Left colon (tissue), 2 donors: ENCODE measurements at regions not wholly inside any gene's neighbourhood (a gene's known extent, or its start where the extent isn't known, plus 50 kb on each side); places are given as distances from the start of the nearest gene placed in this dataset.
"Not testable (repeated sequence)": the region's sequence is repeated elsewhere in the genome, so short reads cannot be mapped to it uniquely, and the experiment has no call there.

Experiments used
- ATAC-seq: fragments of 200-7000 bp; cut with Tn5 transposase; one replicate; pipeline ENCODE4 v1.9.1; 2020; ENCODE audit warnings: mild to moderate bottlenecking, moderate library complexity
- DNase-seq, 2 donors: peaks; one replicate each; pipeline ENCODE4 v3.0.0-alpha.2; 2020
- intact Hi-C, 2 donors: fragments of 100-400 bp; cut with DNase I in 1 of 2; cut with micrococcal nuclease in 1 of 2; formaldehyde crosslinking; loops; one replicate each; pipeline versions ENCODE4 v1.11.2 to v1.14.0; 2022; cut with DNase I, micrococcal nuclease
- donor health status: DM: no; HTN: no; CAD: no.
- donor health status: DM: yes; HTN: yes; CAD: no.

DNA sequence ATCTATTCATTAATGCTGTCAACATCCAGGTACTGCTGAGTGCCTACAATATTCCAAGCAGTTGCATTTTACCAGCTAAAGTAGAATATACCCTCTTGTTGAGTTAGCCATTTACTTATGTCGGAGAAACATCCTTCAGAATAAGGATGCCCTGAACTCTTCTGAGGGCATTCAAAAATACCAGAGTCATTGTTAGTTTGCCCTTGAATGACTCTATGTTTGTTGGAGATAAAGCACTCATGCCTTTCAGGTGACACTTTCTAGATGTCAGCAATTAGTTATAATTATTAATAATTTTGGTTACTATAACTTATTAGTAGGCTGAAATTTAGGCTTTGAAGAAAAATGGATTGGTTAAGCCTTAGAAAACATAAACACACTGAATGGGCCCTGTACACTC is 286.2 kb upstream of the STXBP5 start:
- DNase-seq (no peak), ATAC-seq (no peak)
- intact Hi-C loops = no loop called here

DNA sequence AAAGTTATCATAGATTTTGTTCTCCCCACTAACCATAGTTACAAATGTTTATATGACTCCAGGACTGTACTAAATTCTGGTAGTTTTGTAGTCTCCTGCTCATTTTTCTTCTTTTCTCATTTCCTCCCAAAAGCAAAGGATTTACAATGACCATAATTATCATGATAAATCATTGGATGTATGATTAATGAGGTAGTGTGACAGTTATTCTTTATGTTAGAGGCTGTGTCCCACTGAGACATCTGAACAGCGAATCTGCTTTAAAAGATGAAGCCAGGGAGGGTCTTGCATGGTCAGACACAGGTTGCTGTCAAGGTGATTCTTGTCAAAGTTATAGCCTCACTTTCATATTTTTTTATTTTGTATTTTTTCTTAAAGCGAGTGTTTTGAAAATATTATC is 285.2 kb upstream of the STXBP5 start:
- intact Hi-C loops = no loop called here
- DNase-seq (no peak), ATAC-seq (no peak)

DNA sequence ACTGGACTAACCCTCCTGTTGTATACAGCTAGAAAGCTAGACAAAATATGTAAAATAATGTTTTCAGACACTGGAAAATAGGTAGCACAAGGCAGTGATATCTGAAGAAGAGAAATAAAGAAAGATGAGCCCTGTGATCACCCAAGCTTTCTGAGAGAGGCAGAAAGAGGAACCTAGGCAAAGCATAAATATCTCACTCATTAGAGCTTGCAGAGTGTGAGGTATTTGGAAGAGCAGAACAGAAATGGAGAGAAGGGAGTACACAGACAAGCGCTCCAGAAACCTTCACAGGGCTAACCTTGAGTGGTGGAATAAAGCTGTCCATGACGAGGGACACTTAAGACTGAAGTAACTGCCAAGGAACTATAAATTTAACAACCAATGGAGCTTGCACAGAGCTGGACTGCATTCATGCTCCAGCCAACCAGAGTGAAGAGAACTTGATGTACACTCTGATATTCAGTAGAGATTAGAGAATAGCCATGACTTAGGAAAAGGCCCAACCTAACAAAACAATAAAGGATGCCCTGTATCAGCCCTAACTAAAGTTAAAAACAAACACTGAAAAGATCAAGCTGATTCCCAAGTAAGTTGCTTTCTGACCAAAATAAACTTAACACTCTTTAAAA is 280.9 kb upstream of the STXBP5 start:
- ATAC-seq (no peak), DNase-seq (no peak)
- intact Hi-C loops = no loop called here

DNA sequence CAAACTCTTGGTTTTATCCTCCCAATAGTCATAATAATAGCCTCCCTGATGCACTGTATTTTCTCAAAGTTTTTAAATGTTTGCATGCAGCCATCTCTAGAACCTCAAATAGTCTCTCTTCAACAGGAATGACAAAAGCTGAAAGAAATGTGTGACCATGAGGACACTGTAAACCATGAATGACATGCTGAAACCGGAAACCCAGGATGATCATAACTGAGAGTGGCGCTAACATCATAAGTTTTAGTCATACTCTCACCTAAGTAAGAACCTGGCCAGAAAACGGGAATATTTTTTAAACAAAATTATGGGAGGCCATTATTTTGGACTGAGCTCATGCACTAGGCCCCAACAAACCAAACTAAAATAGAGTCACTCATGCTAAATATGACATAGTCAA is 278.4 kb upstream of the STXBP5 start:
- intact Hi-C loops = no loop called here
- DNase-seq = no peak
- ATAC-seq = no peak

DNA sequence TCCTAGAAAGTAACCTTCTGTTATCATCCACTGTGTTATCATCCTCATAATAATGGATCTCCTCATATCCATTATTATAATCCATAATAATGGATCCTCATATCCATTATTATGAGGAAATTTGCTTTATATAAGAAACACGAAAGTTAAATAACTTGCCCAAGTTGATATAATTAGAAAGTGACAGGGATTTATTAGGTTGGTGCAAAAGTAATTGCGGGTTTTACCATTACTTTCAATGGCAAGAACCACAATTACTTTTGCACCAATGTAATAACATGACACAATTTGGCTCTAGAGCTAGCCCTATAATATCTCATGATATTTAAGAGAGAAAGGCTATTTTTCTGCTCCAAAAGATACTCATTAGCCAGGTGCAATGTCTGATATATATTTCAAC is 275.7 kb upstream of the STXBP5 start:
- no peak for ATAC-seq
- intact Hi-C loops = no loop called here

DNA sequence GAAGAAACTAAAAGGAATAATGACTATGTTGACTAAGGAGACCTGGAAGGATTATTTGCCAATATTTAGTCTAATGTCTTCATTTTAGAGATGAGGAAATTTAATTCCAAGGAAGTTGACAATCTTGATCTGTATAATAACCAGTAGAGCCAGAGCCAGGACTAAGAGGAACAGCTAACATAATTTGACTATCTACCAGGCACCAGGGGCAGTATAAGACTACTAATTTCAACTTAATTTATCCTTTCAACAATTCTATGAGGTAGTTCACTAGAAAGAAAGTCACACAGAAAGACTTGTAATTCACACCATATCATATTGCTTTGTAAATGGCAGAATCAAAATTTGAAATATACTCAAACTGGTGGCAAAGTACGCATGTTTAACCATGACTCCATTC is 273.0 kb upstream of the STXBP5 start:
- ATAC-seq (peak; percentile 34), DNase-seq (no peak)
- intact Hi-C loops = no loop called here

More for the DNA sequence above, 275.7 kb upstream of the STXBP5 start:
- DNase-seq = no peak

DNA sequence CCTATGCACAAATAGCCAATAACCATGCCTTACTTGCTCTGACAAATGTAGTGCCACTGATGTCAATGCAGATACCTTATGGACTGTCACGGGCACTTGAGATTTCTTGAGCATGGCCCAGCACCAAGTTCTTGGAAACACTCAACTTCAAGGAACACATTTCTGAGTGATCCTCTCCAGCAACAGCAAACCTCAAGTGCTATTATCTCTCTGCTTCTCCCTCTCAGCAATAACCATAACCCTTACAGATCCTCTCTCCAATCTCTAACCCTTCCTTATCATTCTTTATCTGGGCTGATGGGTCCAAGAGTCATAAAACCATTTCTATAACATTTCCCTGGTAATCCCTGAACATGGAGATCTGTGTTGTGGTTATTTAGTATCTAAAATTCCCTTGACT is 266.9 kb upstream of the STXBP5 start:
- no peak for DNase-seq
- intact Hi-C loops = no loop called here
- ATAC-seq = no peak

DNA sequence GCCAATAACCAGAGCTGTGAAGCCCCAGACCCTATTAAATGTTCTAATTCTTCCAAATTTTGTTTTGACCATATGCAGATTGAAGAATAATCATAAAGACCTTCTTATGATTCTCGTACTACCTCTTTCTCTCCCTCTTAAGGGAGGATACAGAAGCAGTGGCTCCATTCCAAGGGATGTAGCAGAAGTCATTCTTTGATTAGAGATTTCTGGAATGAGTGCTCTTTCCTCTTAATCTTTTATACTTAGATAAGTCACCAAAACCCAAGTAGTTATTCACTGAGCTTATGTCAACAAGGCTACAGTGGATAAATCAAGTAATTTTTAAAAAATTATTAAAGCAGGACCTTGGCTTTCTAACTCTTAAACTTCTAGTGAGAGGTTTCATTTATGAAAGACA is 266.0 kb upstream of the STXBP5 start:
- DNase-seq = no peak
- intact Hi-C loops = no loop called here
- no peak for ATAC-seq

DNA sequence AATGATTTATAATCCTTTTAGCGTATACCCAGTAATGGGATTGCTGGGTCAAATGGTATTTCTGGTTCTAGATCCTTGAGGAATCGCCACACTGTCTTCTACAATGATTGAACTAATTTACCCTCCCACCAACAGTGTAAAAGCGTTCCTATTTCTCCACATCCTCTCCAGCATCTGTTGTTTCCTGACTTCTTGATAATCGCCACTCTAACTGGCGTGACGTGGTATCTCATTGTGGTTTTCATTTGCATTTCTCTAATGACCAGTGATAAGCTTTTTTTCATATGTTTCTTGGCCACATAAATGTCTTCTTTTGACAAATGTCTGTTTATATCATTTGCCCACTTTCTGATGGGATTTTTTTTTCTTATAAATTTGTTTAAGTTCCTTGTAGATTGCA is 264.8 kb upstream of the STXBP5 start:
- DNase-seq, intact Hi-C loops, ATAC-seq: not testable (repeated sequence)

DNA sequence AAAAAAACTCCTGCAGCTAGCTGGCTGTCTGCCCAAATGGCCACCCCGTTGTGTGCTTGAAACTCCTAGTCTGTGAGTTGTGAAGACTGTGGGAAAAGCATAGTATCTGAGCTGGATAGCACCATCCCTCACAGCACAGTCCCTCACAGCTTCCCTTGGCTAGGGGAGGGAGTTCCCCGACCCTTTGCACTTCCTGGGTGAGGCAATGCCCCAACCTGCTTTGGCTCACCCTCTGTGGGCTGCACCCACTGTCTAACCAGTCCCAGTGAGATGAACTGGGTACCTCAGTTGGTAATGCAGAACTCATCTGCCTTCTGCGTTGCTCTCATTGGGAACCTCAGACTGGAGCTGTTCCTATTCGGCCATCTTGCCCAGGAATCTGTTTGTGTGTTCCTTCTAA is 260.6 kb upstream of the STXBP5 start:
- DNase-seq (no peak), ATAC-seq (no peak)
- intact Hi-C loops = no loop called here

DNA sequence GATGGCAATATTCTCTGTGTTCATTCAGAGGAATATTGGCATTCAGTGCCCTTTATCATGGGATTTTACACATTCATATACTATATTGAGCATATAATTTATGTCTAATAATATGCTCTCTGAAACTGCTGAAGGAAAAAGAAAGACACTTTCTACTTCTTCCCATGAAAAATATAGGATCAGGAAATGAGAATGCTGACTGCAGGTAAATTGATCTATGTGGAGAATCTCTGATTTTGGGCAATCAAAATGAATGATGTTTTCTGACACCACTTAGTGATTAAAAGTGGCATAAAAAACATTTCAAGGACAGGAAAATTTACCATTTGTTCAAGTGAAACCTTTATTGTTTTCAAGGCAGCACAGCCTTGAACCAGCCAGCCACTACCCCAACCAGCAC is 260.1 kb upstream of the STXBP5 start:
- intact Hi-C loops = no loop called here
- no peak for DNase-seq
- ATAC-seq = no peak

DNA sequence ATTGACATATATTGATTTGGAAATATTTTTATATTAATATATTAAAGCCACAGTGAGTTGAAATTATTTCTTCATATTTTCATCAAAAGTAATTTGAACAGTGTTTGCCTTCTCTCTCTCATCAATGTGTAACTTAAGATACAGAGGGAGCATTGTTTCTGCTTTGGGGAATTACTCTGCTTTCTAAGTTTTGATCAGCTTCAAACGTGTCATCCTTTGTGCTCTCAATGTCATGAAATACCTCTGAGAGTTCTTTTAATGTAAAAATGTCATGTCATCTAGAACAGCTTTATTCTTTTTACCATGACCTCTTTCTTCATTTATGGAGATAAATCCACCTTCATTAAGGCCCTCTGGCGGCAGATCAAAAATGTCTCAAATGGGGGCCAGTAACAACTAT is 259.4 kb upstream of the STXBP5 start:
- intact Hi-C loops = no loop called here
- ATAC-seq = no peak

DNA sequence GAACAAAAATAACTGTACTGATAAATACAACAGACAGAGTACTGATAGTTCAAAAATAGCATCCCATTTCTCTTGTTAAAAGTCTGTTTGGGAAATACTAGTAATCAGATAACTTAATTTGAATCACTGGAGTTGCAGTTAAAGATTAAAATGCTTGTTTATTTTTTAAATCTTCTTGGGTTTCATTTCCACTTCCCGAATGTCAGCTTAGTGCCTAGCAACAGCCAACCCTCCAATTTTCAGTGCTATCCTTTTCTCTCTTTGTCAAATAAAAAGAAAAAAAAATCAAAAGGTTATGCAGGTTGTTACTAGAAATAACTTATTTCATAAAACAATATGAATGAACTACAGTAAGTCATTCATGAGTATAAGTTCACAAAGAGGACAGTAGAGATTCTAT is 257.7 kb upstream of the STXBP5 start:
- no peak for ATAC-seq
- intact Hi-C loops = no loop called here
- DNase-seq = no peak

More for the DNA sequence above, 259.4 kb upstream of the STXBP5 start:
- no peak for DNase-seq

DNA sequence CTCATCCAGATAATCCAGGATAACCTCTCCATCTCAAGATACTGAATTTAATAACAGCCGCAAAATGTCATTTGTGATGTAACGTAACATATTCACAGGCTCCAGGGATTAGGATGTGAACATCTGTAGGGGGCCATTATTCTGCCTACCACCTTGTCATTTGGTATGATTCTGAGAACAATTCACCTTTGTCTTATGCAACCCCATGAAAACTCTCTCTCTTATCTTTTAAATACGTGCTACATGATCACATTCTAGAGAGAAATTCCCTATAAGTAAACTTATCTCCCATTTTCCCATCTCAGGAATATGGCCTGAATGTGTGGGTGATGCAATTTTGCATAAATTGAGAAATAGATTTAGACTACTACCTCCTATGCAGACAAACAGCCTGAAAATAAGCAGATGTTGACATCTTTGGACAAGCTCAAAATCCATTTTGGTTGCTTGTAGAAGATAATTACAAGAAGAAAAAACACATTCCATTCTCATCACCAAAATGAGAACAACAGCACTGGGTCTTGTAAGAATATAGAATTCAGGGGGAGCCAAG is 255.4 kb upstream of the STXBP5 start:
- DNase-seq = no peak
- ATAC-seq = no peak

DNA sequence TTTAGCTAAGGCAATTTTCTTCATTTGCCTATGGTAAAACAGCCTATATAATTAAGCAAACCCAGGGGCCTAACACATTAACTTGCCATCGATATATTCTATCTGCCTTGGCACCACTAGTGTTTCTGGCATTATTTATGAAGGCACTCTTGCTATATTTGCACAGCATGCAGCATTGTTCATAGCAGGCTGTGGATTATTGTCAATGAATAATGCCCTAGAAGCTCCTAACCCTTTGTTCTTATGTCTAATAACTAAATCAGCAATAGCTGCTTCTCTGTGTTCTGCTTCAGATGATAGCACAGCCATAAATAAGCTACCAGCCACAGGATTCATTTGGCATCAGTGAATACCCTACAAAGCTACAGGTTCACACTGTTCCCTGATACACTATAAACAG is 254.8 kb upstream of the STXBP5 start:
- intact Hi-C loops = no loop called here
- no peak for DNase-seq
- no peak for ATAC-seq

More for the DNA sequence above, 255.4 kb upstream of the STXBP5 start:
- intact Hi-C loops = no loop called here

DNA sequence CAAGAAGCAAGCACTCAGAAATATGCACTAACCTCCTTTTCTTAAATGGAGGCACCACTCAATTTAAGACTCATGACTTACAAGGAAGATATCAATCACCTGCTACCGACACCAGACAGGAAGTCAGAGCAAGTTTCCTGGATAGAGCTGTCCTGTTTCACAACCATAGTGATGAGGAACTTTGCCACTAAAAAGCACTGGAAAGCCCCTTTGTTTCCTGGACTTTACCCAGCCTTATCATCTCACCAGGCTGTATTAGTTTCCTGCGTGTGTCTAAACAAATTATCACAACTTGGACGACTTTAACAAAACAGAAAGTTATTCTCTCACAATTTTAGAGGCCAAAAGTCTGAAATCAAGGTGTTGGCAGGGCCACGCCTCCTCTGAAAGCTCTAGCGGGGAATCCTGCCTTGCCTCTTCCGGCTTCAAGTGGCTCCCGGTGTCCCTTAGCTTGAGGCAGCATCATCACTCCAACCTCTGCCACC is 253.8 kb upstream of the STXBP5 start:
- peak; percentile 98 for ATAC-seq
- peak; percentile 8 to 29 for DNase-seq
- intact Hi-C loops = no loop called here

DNA sequence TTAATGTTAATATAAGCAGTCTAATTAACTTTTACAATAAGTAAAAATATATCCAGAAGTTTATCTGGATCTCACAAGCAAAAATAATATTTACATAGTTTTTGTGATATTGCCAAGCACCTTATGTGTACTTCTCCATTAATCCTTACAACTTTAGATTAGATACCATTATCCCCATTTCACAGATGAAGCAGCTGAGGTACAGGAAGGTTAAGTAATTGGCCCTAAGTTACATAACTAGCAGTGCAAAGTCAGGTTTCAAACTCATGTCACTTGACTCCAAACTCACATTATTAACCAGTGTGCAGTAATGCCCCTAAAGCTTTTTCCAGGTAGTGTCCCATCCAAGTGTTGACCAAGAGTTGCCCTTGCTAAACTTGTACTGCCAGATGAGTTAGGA is 248.6 kb upstream of the STXBP5 start:
- intact Hi-C loops = no loop called here
- DNase-seq (no peak), ATAC-seq (no peak)

DNA sequence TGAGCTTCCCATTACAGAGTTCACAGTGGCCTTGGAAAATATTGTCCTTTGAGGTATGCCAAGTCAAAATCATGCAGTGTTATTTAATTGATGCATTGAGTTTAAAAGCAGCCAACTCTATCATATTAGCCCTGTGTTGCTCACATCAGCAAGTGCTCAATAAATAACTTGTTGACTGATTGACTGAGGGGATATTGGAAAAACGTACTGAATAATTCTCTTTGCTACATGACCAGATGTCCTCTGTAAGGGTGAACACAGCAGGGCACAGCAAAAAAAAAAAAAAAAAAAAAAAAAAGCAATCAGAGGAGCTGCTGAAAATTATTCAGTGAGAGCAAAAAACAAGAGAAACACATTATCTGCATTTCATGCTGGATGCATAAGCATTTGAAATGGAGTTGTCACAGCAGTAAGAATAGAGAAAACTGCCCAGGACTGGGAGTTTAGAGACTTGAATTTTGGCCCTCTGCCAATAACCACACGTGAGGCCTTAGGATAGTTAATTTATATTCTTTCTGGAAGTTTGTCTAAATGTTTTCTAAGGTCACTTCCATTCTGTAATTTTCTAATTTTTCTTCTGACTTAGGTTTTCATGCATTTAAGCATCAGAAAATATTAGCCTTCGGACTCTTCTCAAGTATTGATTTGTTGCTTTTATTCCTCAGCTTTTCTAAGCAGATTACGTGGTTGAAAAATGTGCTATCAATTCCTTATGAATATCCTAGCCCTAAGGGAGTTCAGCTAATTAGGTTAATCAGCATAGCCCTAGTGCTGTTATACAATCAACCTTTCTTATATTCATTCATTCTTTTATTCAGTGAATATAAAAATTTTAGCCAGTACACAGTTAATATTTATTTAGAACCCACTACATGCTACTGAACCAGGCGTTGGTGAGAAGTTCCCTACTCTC is 246.8 kb upstream of the STXBP5 start:
- DNase-seq (no peak), ATAC-seq (no peak)
- intact Hi-C loops = no loop called here

DNA sequence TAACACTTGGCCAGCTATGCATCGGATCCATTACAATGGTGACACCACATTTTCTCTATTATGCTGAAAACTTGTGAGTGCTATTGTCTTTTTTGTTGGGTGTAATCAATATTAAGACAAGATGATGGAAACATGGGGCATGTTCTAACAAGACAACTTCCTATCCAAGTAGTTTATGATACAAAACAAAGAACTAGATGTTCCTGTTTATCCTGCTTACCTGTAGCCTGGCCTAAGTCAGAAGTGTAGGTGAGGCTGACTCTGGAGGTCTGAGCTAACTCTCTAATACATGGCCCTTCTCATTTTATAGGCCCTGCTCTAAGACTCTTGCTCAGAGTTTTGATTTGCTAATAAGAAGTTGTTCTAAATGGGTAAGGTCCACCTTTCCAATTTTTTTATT is 242.4 kb upstream of the STXBP5 start:
- intact Hi-C loops = no loop called here
- DNase-seq (no peak), ATAC-seq (no peak)

DNA sequence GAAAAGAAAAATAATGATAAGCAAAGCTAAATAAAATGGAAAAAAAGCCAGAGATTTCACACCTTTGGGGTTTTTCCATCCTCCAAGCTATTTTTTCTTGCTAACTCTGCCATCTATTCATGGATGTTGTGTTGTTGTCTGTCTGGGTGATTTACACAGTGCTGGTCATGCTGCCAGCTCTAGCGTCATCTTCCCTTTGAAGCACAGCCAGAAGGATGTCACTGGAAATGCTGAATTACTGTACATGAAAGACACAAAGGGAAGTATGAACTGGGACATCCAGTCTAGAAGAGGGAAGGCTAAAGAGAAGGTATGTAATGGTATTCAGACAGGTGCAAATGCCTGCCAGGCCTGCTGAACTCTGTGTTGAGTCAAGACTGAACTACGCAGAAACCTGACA is 241.9 kb upstream of the STXBP5 start:
- intact Hi-C loops = no loop called here
- no peak for DNase-seq
- ATAC-seq = no peak
